ENCODE measurements at regions not wholly inside any gene's neighbourhood (a gene's known extent, or its start where the extent isn't known, plus 50 kb on each side); places are given as distances from the start of the nearest gene placed in this dataset.

DNA sequence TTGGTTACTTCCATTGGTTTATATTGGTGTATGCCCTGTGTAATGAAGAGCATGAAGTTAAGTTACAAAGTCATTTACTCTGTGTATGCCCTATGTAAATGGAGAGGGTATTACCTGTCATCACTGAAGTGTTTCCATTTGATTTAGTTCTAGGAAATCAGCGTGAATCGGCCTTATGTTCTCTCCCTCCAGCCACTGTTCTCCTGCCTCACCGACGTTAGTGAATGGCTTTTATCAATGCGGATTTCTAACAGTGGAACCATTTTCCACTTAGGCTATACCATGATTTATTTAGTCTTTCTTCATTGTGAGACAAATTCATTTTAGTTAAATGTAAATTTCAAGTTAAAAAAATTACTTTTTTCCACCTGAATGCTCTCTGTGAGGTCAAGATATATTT, 327.0 kb upstream of the ADCY2 start:
- Histone ChIP-seq H2BK20ac (ENCODE audit: low read depth, low read length, poor library complexity, severe bottlenecking) (no peak overlapping the region), H2AK5ac (ENCODE audit: insufficient read length, low read length) (no peak overlapping the region)

More for the DNA sequence above, 327.0 kb upstream of the ADCY2 start:
- H3K27me3 ChIP-seq (ENCODE audit: insufficient read depth, low read length): no peaks in the 10 kb centered on the region
- no peak overlapping the region for H4K8ac ChIP-seq (replicated peaks; ENCODE audit: insufficient read length, low read depth, low read length)
- no peak overlapping the region for H3K56ac ChIP-seq (ENCODE audit: insufficient read length, low read depth, low read length)
- no peaks in the 10 kb centered on the region for H4K20me1 ChIP-seq (ENCODE audit: control insufficient read depth, insufficient read depth, insufficient read length)
- H2BK12ac ChIP-seq (ENCODE audit: insufficient read length, low read depth, low read length): no peak overlapping the region
- no peaks in the 10 kb centered on the region for H3K79me2 ChIP-seq (ENCODE audit: insufficient read depth, low read length)
- H3K36me3 Mint-ChIP-seq (ENCODE audit: insufficient read depth in 1 of 3, low read depth in 3 of 3): no peaks in the 10 kb centered on the region
- no peaks in the 10 kb centered on the region; the same call in 1 of the 2 replicates for H3K27me3 Mint-ChIP-seq (ENCODE audit: low read depth)
- no peak overlapping the region for H3K27ac ChIP-seq (ENCODE audit: insufficient read length, low read depth, low read length)
- H3K9ac ChIP-seq (ENCODE audit: extremely low read depth, insufficient read length, low read length): no peak overlapping the region
- no peaks in the 10 kb centered on the region for H3K79me1 ChIP-seq (ENCODE audit: insufficient read depth, low read depth, low read length, poor library complexity, severe bottlenecking)
- no peak overlapping the region for H3T11ph ChIP-seq (ENCODE audit: low read length)
- no peak overlapping the region for H3K23ac ChIP-seq (ENCODE audit: insufficient read length, low read depth, low read length)
- no peak overlapping the region for H3K4me2 ChIP-seq (ENCODE audit: insufficient read depth, insufficient read length, low read length)
- no peak overlapping the region for H3K18ac ChIP-seq (ENCODE audit: insufficient read length, low read depth, low read length)
- TF ChIP-seq, protein P1, sequence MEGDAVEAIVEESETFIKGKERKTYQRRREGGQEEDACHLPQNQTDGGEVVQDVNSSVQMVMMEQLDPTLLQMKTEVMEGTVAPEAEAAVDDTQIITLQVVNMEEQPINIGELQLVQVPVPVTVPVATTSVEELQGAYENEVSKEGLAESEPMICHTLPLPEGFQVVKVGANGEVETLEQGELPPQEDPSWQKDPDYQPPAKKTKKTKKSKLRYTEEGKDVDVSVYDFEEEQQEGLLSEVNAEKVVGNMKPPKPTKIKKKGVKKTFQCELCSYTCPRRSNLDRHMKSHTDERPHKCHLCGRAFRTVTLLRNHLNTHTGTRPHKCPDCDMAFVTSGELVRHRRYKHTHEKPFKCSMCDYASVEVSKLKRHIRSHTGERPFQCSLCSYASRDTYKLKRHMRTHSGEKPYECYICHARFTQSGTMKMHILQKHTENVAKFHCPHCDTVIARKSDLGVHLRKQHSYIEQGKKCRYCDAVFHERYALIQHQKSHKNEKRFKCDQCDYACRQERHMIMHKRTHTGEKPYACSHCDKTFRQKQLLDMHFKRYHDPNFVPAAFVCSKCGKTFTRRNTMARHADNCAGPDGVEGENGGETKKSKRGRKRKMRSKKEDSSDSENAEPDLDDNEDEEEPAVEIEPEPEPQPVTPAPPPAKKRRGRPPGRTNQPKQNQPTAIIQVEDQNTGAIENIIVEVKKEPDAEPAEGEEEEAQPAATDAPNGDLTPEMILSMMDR (conservative IDR thresholded peaks at IDR 0.05): no peak
- no peaks in the 10 kb centered on the region; a peak in 1 of 5 replicates for H3K9me3 Mint-ChIP-seq
- H3K27ac Mint-ChIP-seq: no peak overlapping the region
- no peak overlapping the region; a peak in 1 of 5 replicates for H3K4me3 Mint-ChIP-seq
- H4K5ac ChIP-seq (ENCODE audit: insufficient read length, low read depth, low read length): no peak overlapping the region
- no peak overlapping the region for H2BK5ac ChIP-seq (ENCODE audit: insufficient read length, low read length)
- H4K91ac ChIP-seq (ENCODE audit: insufficient read length, low read depth, low read length): no peak overlapping the region
- no peak overlapping the region for H3K14ac ChIP-seq (ENCODE audit: insufficient read depth, low read length)
- no CpG with 5 or more reads among the region's 5 CpGs for WGBS (ENCODE audit: extremely low coverage, insufficient read length, low lambda C conversion rate)
- H2BK120ac ChIP-seq (ENCODE audit: low read depth, low read length, poor library complexity, severe bottlenecking): no peak overlapping the region
- no peaks in the 10 kb centered on the region for H3K4me1 ChIP-seq (ENCODE audit: insufficient read depth, low read length)
- no peak for DNase-seq
- H3K23me2 ChIP-seq (ENCODE audit: insufficient read length, low read depth, low read length, poor library complexity, severe bottlenecking): no peaks in the 10 kb centered on the region
- peaks cover 4 to 7% of the 10 kb centered on the region in 2 experiments; a peak in 2 of 4 replicates for H3K4me1 Mint-ChIP-seq
- no peak overlapping the region for H2BK15ac ChIP-seq (ENCODE audit: low read depth, low read length)
- no peak overlapping the region for H3K4ac ChIP-seq (ENCODE audit: low read depth, low read length)
- H3K9me3 ChIP-seq (ENCODE audit: control insufficient read depth, low read depth, low read length): no peaks in the 10 kb centered on the region
- H2AFZ ChIP-seq (ENCODE audit: low read length): no peak overlapping the region

All from H9 (cell line).